ENCODE measurements at regions not wholly inside any gene's neighbourhood (a gene's known extent, or its start where the extent isn't known, plus 50 kb on each side); places are given as distances from the start of the nearest gene placed in this dataset.

DNA sequence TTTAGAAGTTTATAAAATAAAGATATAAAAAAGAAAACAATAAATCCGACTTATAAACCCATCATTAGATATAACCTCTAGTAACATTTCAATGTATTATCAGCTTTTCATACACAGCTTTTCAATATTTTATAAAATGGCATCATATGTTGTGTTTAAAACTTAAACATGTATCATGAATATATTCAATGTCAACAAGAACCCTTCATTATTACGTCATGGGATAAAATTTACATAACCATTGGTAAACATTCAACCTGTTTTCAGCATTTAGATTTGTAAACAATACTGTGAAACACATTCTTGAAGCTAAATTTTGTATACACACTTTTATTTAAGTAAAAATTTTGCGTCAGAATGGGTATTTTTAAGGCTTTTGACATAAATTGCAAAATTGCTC is 153.4 kb upstream of the SOX14 start:
- Mint-ChIP-seq H3K4me3 (no peak overlapping the region), H3K4me1 (no peaks in the 10 kb centered on the region), H3K9me3 (no peaks in the 10 kb centered on the region), H3K36me3 (no peaks in the 10 kb centered on the region), H3K27me3 (no peaks in the 10 kb centered on the region), H3K27ac (no peak overlapping the region)
- ChIA-PET CTCF (no interaction called here), POLR2A (no interaction called here)
- H3K4me3 ChIP-seq (ENCODE audit: control insufficient read depth in 1 of 2, extremely low read depth in 1 of 2, low read length in 1 of 2): no peak overlapping the region
- H3K9me3 ChIP-seq: no peaks in the 10 kb centered on the region
- DNase-seq: no peak
- H3K27me3 ChIP-seq (replicated peaks in 1 of 2; ENCODE audit: control insufficient read depth in 2 of 2, extremely low read depth in 1 of 2, insufficient read depth in 2 of 2, low read length in 1 of 2): no peaks in the 10 kb centered on the region
- no peak overlapping the region for H3K27ac ChIP-seq (ENCODE audit: low read length)
- WGBS (ENCODE audit: insufficient coverage): no CpG with 5 or more reads among the region's 3 CpGs
- no peaks in the 10 kb centered on the region for H3K4me1 ChIP-seq (ENCODE audit: control insufficient read depth in 1 of 2, extremely low read depth in 1 of 2, insufficient read depth in 2 of 2, low read length in 2 of 2)
- no peak for ATAC-seq (replicated peaks in 1 of 4)
- H3K36me3 ChIP-seq (ENCODE audit: control insufficient read depth in 2 of 2, extremely low read depth in 1 of 2, insufficient read depth in 1 of 2, low read length in 1 of 2): no peaks in the 10 kb centered on the region

DNA sequence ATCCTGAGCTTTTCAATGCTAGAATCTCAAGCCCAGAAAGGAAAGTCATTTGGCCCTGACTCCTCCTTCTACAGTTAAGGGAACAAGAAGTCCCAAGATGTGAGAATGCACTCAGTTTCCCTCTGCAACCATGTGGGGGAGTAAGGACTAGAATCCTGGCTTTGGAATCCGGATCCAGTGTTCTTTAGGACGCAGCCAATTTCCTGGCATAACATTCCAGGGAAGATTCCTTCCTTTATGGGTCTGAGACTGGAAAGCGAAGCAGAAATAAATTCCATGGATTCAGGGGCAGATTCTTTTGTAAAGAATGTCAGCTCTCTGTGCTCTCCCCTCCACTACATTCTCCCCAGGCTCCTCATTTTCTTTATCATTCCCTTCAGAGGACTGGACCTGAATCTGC is 151.8 kb upstream of the SOX14 start:
- DNase-seq (no peak), ATAC-seq (replicated peaks in 1 of 4) (no peak)
- CTCF ChIA-PET: no interaction called here
- Mint-ChIP-seq H3K27ac (no peak overlapping the region), H3K9me3 (no peaks in the 10 kb centered on the region), H3K27me3 (no peaks in the 10 kb centered on the region), H3K4me1 (no peaks in the 10 kb centered on the region), H3K36me3 (no peaks in the 10 kb centered on the region), H3K4me3 (no peak overlapping the region)
- no peak overlapping the region for H3K4me3 ChIP-seq (ENCODE audit: control insufficient read depth in 1 of 2, extremely low read depth in 1 of 2, low read length in 1 of 2)
- no peaks in the 10 kb centered on the region for H3K36me3 ChIP-seq (ENCODE audit: control insufficient read depth in 2 of 2, extremely low read depth in 1 of 2, insufficient read depth in 1 of 2, low read length in 1 of 2)
- 0% methylated on average over 1 of the region's 3 CpGs for WGBS (ENCODE audit: insufficient coverage)
- no peaks in the 10 kb centered on the region for H3K4me1 ChIP-seq (ENCODE audit: control insufficient read depth in 1 of 2, extremely low read depth in 1 of 2, insufficient read depth in 2 of 2, low read length in 2 of 2)
- no peaks in the 10 kb centered on the region for H3K27me3 ChIP-seq (replicated peaks in 1 of 2; ENCODE audit: control insufficient read depth in 2 of 2, extremely low read depth in 1 of 2, insufficient read depth in 2 of 2, low read length in 1 of 2)
- H3K27ac ChIP-seq (ENCODE audit: low read length): no peak overlapping the region
- no peaks in the 10 kb centered on the region for H3K9me3 ChIP-seq
- POLR2A ChIA-PET: interaction anchor here in 1 of 2 donors (0.6 kb wide), 1 partner anchor 102 kb away, joined by 4 read pairs; no protein-coding TSS in a partner anchor

DNA sequence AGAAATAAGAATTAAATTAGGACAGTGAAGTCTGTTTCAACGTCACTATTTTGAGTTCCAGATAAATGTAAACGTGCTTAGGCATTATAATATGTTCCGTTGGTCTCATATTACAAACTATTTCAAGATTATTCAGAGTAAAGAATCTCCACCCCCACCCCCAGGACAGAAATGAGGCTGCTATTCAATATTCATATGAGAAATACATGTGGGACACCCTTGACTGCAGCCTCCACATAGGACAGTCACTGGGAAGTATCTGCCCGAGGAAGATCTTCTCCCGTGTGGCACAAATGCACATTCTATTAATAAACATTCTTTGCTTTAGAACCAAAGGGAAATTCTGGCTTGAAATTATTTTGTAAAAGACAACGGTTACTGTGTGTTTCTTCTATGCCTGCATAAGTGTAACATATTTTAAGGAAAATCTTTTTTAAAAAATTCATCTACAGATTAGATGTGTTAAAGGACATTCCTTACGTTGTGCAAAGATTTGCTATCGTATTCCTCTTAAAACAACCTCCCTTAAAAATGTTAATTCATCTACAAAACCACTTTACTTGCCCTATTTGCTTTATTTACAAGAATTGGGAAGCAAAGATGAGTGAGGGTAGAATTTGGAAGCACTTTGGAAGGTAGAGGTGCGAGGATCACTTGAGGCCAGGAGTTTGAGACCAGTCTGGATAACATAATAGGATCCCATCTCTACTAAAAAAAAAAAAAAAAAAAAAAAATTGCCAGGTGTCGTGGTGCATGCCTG is 148.3 kb upstream of the SOX14 start:
- no peaks in the 10 kb centered on the region for H3K4me1 ChIP-seq (ENCODE audit: control insufficient read depth in 1 of 2, extremely low read depth in 1 of 2, insufficient read depth in 2 of 2, low read length in 2 of 2)
- POLR2A ChIA-PET: no interaction called here
- H3K36me3 ChIP-seq (ENCODE audit: control insufficient read depth in 2 of 2, extremely low read depth in 1 of 2, insufficient read depth in 1 of 2, low read length in 1 of 2): no peaks in the 10 kb centered on the region
- DNase-seq (no peak), ATAC-seq (replicated peaks in 1 of 4) (no peak)
- no peaks in the 10 kb centered on the region for H3K27me3 ChIP-seq (replicated peaks in 1 of 2; ENCODE audit: control insufficient read depth in 2 of 2, extremely low read depth in 1 of 2, insufficient read depth in 2 of 2, low read length in 1 of 2)
- CTCF ChIA-PET: interaction anchor here in 1 of 2 donors (0.7 kb wide), 1 partner anchor 196 kb away, joined by 3 read pairs; no protein-coding TSS in a partner anchor
- no peak overlapping the region for H3K27ac Mint-ChIP-seq
- H3K27ac ChIP-seq (ENCODE audit: low read length): no peak overlapping the region
- H3K4me3 ChIP-seq (ENCODE audit: control insufficient read depth in 1 of 2, extremely low read depth in 1 of 2, low read length in 1 of 2): no peak overlapping the region
- no peaks in the 10 kb centered on the region for H3K4me1 Mint-ChIP-seq
- no peak overlapping the region for H3K4me3 Mint-ChIP-seq
- no peaks in the 10 kb centered on the region for H3K36me3 Mint-ChIP-seq
- H3K9me3 ChIP-seq: no peaks in the 10 kb centered on the region
- peaks cover 2 to 7% (median 3%) of the 10 kb centered on the region in 3 donors for H3K9me3 Mint-ChIP-seq
- WGBS (ENCODE audit: insufficient coverage): no CpG with 5 or more reads among the region's 10 CpGs
- no peaks in the 10 kb centered on the region for H3K27me3 Mint-ChIP-seq

DNA sequence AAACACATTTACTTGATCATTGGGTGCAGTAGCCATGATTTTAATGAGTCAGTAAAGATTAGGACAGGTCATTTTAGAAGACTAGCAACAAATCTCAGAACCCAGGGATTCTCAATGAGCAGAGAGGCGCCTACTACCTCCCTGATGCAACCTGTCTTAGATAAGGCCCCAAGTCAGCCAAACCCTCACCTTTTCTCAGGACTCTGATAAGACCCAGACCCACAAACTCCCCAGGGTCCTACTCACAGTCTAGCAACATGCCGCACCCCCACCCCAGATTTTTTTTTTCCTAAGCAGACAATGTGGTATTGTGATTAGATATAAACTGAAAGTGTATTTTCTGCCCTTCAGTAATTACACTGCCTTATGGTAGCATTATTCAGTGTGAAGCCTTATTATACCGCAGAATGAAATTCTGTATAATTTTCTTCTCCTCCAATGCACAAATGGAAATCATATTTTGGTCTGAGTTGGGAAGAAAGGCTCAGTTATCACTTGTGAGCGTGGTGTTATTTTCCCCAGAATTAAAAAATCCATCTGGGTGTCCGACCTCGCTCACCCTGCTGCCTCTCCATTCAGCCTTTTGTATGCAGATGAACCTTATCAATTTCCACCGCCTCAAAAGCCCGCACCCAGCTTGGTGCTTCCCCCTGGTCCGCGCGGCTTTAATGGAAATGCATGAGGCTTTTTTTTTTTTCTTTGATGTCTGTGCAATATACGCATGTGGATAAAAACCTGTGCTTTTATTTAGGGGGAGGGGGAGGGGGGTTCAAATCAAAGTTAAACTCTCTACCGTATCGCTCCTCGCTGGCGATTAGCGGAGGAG is 122.0 kb upstream of the SOX14 start:
- H3K27me3 Mint-ChIP-seq: peaks cover 10 to 13% of the 10 kb centered on the region in 2 donors
- no peaks in the 10 kb centered on the region for H3K36me3 Mint-ChIP-seq
- no peaks in the 10 kb centered on the region for H3K9me3 ChIP-seq
- H3K4me1 ChIP-seq (ENCODE audit: control insufficient read depth in 1 of 2, extremely low read depth in 1 of 2, insufficient read depth in 2 of 2, low read length in 2 of 2): no peaks in the 10 kb centered on the region
- no peaks in the 10 kb centered on the region for H3K4me1 Mint-ChIP-seq
- no peak overlapping the region for H3K4me3 Mint-ChIP-seq
- DNase-seq (no peak), ATAC-seq (replicated peaks in 1 of 4) (no peak)
- WGBS (ENCODE audit: insufficient coverage): no CpG with 5 or more reads among the region's 17 CpGs
- no peak overlapping the region for H3K27ac Mint-ChIP-seq
- H3K27me3 ChIP-seq (replicated peaks in 1 of 2; ENCODE audit: control insufficient read depth in 2 of 2, extremely low read depth in 1 of 2, insufficient read depth in 2 of 2, low read length in 1 of 2): peaks cover 3 to 6% of the 10 kb centered on the region in 2 experiments
- ChIA-PET POLR2A (no interaction called here), CTCF (no interaction called here)
- no peak overlapping the region for H3K27ac ChIP-seq (ENCODE audit: low read length)
- H3K9me3 Mint-ChIP-seq: peaks cover 2 to 5% (median 5%) of the 10 kb centered on the region in 3 donors
- H3K36me3 ChIP-seq (ENCODE audit: control insufficient read depth in 2 of 2, extremely low read depth in 1 of 2, insufficient read depth in 1 of 2, low read length in 1 of 2): no peaks in the 10 kb centered on the region
- no peak overlapping the region for H3K4me3 ChIP-seq (ENCODE audit: control insufficient read depth in 1 of 2, extremely low read depth in 1 of 2, low read length in 1 of 2)

DNA sequence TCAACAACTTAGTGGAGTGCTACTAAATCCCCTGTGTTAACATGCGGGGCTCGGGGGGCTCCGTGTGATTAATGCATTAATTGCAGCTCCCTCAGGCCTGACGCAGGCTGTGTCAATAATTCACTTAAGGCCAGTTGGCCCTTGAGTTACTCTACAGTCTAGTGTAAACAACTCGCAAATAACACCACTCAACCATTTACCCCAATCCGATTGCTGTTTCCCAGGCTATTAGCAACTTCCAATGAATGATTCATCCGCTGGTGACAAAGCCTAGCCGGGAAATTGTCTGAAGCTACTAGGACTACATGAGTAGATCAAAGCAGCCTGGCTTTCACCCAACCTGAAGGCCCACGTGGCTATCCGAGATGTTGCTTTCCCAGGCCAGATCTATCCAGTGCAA is 121.3 kb upstream of the SOX14 start:
- Histone ChIP-seq H3K4me1 (ENCODE audit: control insufficient read depth in 1 of 2, extremely low read depth in 1 of 2, insufficient read depth in 2 of 2, low read length in 2 of 2) (no peaks in the 10 kb centered on the region), H3K9me3 (no peaks in the 10 kb centered on the region), H3K27ac (ENCODE audit: low read length) (no peak overlapping the region), H3K27me3 (replicated peaks in 1 of 2; ENCODE audit: control insufficient read depth in 2 of 2, extremely low read depth in 1 of 2, insufficient read depth in 2 of 2, low read length in 1 of 2) (peaks cover 3 to 7% of the 10 kb centered on the region in 2 experiments), H3K36me3 (ENCODE audit: control insufficient read depth in 2 of 2, extremely low read depth in 1 of 2, insufficient read depth in 1 of 2, low read length in 1 of 2) (no peaks in the 10 kb centered on the region), H3K4me3 (ENCODE audit: control insufficient read depth in 1 of 2, extremely low read depth in 1 of 2, low read length in 1 of 2) (no peak overlapping the region)
- H3K36me3 Mint-ChIP-seq: no peaks in the 10 kb centered on the region
- peaks cover 10 to 13% of the 10 kb centered on the region in 2 donors for H3K27me3 Mint-ChIP-seq
- H3K9me3 Mint-ChIP-seq: peaks cover 3 to 9% (median 5%) of the 10 kb centered on the region in 3 donors
- H3K27ac Mint-ChIP-seq: no peak overlapping the region
- no peak overlapping the region for H3K4me3 Mint-ChIP-seq
- ChIA-PET POLR2A (no interaction called here), CTCF (no interaction called here)
- WGBS (ENCODE audit: insufficient coverage): 25% methylated on average over 9 of the region's 10 CpGs
- H3K4me1 Mint-ChIP-seq: no peaks in the 10 kb centered on the region
- DNase-seq: no peak
- ATAC-seq (replicated peaks in 1 of 4): no peak

DNA sequence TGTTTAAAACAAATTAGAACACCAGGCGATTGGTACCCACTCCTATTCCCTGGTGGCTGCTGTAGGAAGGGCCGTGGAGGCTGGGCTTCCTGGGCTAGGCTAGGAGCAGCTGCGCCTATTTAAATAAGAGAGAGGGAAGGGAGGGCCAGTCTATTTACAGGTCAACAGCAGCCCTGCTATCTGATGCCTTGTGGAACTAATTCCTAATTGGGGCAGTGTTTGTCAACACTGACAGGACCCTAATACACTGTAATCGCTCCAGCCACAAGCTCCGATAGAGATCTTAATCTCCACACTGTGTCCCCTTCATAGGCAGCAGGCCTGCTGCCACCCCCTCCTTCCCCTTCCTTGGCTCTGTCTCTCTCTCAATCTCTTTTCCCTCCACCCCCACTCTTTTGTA is 116.9 kb upstream of the SOX14 start:
- no peaks in the 10 kb centered on the region for H3K36me3 Mint-ChIP-seq
- no peaks in the 10 kb centered on the region for H3K4me1 Mint-ChIP-seq
- ATAC-seq (replicated peaks in 1 of 4): no peak
- H3K4me3 Mint-ChIP-seq: no peak overlapping the region
- Histone ChIP-seq H3K4me3 (ENCODE audit: control insufficient read depth in 1 of 2, extremely low read depth in 1 of 2, low read length in 1 of 2) (no peak overlapping the region), H3K4me1 (ENCODE audit: control insufficient read depth in 1 of 2, extremely low read depth in 1 of 2, insufficient read depth in 2 of 2, low read length in 2 of 2) (no peaks in the 10 kb centered on the region), H3K27me3 (replicated peaks in 1 of 2; ENCODE audit: control insufficient read depth in 2 of 2, extremely low read depth in 1 of 2, insufficient read depth in 2 of 2, low read length in 1 of 2) (peaks cover 4 to 7% of the 10 kb centered on the region in 2 experiments), H3K36me3 (ENCODE audit: control insufficient read depth in 2 of 2, extremely low read depth in 1 of 2, insufficient read depth in 1 of 2, low read length in 1 of 2) (no peaks in the 10 kb centered on the region), H3K9me3 (no peaks in the 10 kb centered on the region), H3K27ac (ENCODE audit: low read length) (no peak overlapping the region)
- H3K9me3 Mint-ChIP-seq: peaks cover 3 to 19% (median 10%) of the 10 kb centered on the region in 3 donors
- POLR2A ChIA-PET: no interaction called here
- DNase-seq: no peak
- H3K27ac Mint-ChIP-seq: no peak overlapping the region
- H3K27me3 Mint-ChIP-seq: peaks cover 4 to 13% of the 10 kb centered on the region in 2 donors
- WGBS (ENCODE audit: insufficient coverage): 31% methylated on average over 3 of the region's 5 CpGs
- CTCF ChIA-PET: no interaction called here
